ENCODE measurements at regions not wholly inside any gene's neighbourhood (a gene's known extent, or its start where the extent isn't known, plus 50 kb on each side); places are given as distances from the start of the nearest gene placed in this dataset.

GRCh38 chr2:120481446-120482194 lies 135.7 kb downstream of the INHBB start (continued):
- TF ChIP-seq REPIN1 (CRISPR knock-in tag; IDR thresholded peaks at IDR 0.05; ENCODE audit: borderline replicate concordance, low read depth) (peak; percentile 61; the same call in 1 of the 2 replicates), ZNF740 (CRISPR knock-in tag; IDR thresholded peaks at IDR 0.05) (no peak), ATF2 (CRISPR knock-in tag; IDR thresholded peaks at IDR 0.05) (no peak), HMGXB3 (CRISPR knock-in tag; IDR thresholded peaks at IDR 0.05; ENCODE audit: borderline replicate concordance) (no peak; the same call in 1 of the 2 replicates), TBX2 (CRISPR knock-in tag; IDR thresholded peaks at IDR 0.05; ENCODE audit: borderline replicate concordance) (no peak; the same call in 1 of the 2 replicates), PRDM4 (CRISPR knock-in tag; IDR thresholded peaks at IDR 0.05; ENCODE audit: borderline replicate concordance) (no peak), EZH2 (conservative IDR thresholded peaks at IDR 0.05; ENCODE audit: low read depth, low read length) (no peak), TAF1 (CRISPR knock-in tag; IDR thresholded peaks at IDR 0.05) (no peak), AGO2 (optimal IDR thresholded peaks at IDR 0.05; ENCODE audit: low read depth, low read length) (no peak), KLF15 (CRISPR knock-in tag; IDR thresholded peaks at IDR 0.05; ENCODE audit: borderline replicate concordance) (no peak), NFAT5 (CRISPR knock-in tag; IDR thresholded peaks at IDR 0.05) (0 out of 2 replicates have a peak, but pooled peaks have one; percentile 43), ZNF629 (CRISPR knock-in tag; conservative IDR thresholded peaks at IDR 0.05) (no peak)
